G401 (cell line): ENCODE measurements at regions not wholly inside any gene's neighbourhood (a gene's known extent, or its start where the extent isn't known, plus 50 kb on each side); places are given as distances from the start of the nearest gene placed in this dataset.
A peak's percentile ranks its signal among the peaks of the same experiment; 100 is the strongest.

Experiments
- DNase-seq: peaks from one replicate; pipeline ENCODE4 v3.0.0-alpha.2; 2015; ENCODE audit warnings: low spot score
- in situ Hi-C: cut with HindIII; loops from 2 replicates; pipeline ENCODE4 v1.10.0; 2016; ENCODE audit warnings: low sequenced_read_pairs, mixed read lengths

GRCh38 chr2:48127612-48128191, 186.8 kb upstream of the FOXN2 start:
- in situ Hi-C loops, result no loop called here

DNA sequence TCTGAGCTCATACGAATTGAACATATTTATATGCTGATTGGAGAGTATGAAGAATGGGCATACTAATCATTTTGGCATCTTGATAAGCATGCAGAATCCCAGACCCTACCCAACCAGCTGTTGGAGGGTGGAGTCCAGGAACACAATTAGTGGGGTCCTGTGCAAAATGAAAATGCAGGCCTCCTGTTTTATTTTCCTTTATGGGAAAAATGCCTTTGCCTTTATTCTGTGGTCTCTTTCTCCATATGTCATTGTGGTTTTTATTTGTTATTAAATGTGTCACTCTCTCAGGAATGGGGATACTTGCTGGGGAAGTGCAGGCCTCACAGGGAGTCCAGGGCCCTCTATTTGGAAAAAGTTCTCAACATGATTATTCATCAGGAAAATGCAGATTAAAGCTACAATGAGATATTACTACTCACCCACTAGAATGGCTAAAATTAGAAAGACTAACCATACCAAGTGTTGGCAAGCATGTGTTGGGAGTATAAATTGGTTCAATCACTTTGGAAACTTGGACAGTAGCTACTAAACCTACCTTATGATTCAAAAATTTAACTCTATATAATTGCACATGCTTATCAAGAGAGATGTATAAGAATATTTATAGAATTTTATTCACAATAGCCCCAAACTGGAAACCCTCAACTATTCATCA, 185.1 kb upstream of the FOXN2 start:
- in situ Hi-C loops, result no loop called here

More at GRCh38 chr2:48127612-48128191, 186.8 kb upstream of the FOXN2 start:
- DNase-seq, result no peak

GRCh38 chr2:48131539-48132270, 182.8 kb upstream of the FOXN2 start:
- in situ Hi-C loops, result no loop called here
- peak; percentile 97 for DNase-seq

More for the DNA sequence above, 185.1 kb upstream of the FOXN2 start:
- DNase-seq, result no peak

DNA sequence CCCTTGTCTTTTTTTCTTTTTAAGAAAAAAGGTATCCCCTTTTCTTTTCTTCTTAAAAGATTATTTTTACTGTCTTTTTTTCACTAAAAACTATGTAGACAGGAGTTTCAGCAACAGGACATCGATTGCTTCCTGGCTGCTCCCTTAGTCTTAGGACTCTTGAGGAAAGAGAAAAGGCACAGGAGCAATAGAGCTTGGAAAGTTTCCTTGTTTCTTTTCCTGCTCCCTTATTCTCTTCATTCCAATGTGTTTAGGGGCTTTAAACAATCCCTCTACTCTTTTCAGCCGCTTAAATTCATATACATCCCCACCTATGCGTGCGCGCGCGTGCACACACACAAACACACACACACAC, 182.2 kb upstream of the FOXN2 start:
- DNase-seq, result no peak
- in situ Hi-C loops, result no loop called here

DNA sequence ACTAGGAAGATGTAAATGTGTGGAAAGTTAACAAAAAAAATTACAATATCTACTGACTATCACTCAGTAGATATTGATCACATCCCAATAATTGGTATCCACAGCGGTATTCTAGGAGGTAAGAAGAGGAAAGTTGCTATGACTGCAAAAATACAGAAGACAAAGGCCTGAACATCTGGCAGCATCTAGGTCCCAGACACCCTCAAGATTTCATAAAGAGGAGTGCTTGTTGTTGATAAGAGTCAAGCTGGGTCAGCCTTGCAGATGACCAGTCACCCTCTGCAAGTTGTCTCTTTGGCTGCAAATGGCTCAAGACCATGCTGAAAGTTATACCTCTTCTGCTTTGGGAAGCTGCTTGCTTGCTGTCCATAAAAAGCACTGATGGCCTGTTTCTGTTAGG, 179.8 kb upstream of the FOXN2 start:
- in situ Hi-C loops, result no loop called here
- no peak for DNase-seq

DNA sequence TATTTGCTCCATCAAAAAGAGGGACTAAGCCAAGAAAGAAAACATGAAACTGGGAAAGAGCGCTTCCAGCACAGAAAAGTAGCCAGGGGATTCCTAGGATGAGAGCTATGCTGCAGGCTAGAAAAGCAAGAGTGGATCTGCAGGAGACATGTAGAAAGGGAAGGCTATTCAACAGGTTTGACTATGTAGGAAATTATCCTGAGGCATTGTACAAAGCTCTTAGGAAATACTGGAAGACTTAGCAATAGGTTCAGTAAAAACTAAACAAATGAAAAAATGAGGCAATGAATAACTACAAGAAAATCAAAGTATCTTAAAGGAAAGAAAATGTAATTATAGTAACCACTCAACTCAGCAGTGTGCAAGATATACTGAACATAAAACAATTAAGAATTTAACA, 178.7 kb upstream of the FOXN2 start:
- DNase-seq, result no peak
- in situ Hi-C loops, result no loop called here

- in situ Hi-C loops, result no loop called here
- DNase-seq, result no peak
Observed at GRCh38 chr2:48137829-48138228, 176.7 kb upstream of the FOXN2 start.

DNA sequence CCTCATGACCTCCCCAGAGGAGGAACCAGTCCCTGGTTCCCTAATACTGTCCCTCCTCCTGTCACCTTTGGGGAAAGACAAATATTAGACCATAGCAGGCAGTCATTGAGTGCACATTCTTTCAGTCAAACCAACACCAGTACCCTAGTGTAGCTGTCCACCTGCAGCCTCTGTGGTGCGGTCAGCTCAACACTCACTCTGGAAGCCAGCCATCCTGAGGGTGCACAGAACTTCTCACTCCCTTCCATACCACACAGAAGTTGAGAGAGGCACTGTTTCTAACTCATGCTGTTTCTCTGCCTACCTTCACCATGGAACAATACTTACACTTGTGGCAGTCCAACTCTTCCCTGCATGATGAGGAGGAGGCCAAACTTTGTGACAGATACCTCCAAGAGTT, 175.6 kb upstream of the FOXN2 start:
- DNase-seq, result no peak
- in situ Hi-C loops, result no loop called here

GRCh38 chr2:48140586-48140985, 173.9 kb upstream of the FOXN2 start:
- in situ Hi-C loops, result no loop called here
- DNase-seq, result no peak

GRCh38 chr2:48144777-48145176, 169.7 kb upstream of the FOXN2 start:
- no peak for DNase-seq
- in situ Hi-C loops, result no loop called here

DNA sequence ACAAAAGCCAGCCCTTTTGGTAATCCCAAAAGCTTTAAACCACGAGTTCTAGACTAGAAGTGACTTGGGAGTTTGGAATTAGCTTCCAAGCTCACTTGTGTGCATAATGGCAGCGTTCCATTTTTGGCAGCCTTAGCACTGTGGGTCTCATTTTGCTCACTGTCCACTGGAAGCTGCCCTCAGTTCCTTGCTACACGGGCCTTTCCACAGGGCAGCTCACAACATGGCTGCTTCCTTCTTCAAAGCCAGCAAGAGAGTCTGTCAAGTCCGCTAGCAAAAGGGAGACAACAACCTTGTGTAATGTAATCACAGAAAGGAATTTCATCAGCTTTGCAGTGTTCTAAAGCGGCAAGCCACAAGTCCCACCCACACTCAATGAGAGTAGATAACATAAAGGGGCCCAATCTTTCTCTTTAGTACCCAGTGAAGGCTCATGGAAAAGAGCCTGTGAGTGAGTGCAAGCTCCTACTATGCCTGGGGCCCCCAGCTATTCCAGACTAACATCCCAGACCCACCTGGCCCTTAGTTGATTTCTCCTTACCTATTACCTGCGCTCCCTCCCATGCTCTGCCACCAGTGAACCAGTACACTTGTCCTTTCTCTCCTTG, 168.5 kb upstream of the FOXN2 start:
- in situ Hi-C loops, result no loop called here
- DNase-seq, result no peak

GRCh38 chr2:48146552-48146951, 167.9 kb upstream of the FOXN2 start:
- DNase-seq, result no peak
- in situ Hi-C loops, result no loop called here

DNA sequence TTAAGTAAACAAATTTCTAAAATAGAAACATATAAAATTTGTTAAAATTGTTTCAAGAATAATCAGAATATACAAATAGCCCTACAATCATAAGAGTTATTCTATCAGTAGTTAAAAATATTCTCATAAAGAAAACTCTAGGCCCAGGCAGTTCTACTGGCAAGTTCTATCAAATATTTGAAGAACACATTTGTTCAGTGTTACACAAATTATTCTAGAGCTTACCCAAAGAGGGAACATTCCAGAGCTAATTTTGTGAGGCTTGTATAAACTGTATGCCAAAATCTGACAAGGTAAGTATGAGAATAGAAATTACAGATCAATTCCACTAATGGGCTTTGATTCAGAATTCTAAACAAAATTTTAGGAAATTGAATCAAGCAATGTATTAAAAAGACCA, 166.8 kb upstream of the FOXN2 start:
- in situ Hi-C loops, result no loop called here
- no peak for DNase-seq

- in situ Hi-C loops, result no loop called here
- DNase-seq, result no peak
Observed at GRCh38 chr2:48148841-48149430, 165.5 kb upstream of the FOXN2 start.

DNA sequence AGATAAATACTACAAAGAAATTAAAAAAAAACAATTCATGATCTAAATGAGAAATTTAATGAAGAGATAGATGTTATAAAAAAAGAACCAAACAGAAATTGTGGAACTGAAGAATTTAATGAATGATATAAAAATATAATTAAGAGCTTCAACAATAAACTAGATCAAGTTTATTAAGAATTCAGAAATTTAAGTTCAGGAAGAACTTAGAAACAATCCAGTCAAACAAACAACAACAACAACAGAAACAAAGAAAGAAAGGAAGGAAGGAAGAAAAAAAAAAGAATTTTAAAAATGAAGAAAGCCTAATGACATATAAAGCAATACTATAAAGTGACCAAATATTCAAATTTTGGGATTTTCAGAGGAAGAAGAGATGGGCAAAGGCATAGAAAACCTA, 157.3 kb upstream of the FOXN2 start:
- in situ Hi-C loops, result no loop called here
- no peak for DNase-seq

- no peak for DNase-seq
- in situ Hi-C loops, result no loop called here
Observed at GRCh38 chr2:48161628-48162027, 152.9 kb upstream of the FOXN2 start.

DNA sequence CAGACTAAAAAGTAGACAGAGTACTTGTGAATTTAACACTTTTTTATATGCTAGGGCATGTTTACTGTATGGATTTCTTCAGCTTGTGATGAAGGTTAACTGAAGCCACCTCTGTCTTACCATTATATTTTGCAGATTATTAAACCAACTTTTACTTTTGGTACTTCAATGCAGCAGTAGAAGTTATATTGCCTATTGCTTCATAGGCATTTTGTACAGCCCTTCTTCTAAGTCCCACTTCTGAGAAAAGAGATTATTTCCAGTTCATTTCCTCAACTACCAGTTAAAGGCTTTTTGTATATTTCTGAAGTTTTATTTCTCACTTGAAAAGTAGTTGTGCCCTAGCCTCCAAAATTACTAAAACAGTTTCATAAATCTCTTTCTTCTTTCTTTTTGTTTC, 151.7 kb upstream of the FOXN2 start:
- no peak for DNase-seq
- in situ Hi-C loops, result no loop called here

GRCh38 chr2:48165070-48165753, 149.3 kb upstream of the FOXN2 start:
- in situ Hi-C loops, result no loop called here
- no peak for DNase-seq

DNA sequence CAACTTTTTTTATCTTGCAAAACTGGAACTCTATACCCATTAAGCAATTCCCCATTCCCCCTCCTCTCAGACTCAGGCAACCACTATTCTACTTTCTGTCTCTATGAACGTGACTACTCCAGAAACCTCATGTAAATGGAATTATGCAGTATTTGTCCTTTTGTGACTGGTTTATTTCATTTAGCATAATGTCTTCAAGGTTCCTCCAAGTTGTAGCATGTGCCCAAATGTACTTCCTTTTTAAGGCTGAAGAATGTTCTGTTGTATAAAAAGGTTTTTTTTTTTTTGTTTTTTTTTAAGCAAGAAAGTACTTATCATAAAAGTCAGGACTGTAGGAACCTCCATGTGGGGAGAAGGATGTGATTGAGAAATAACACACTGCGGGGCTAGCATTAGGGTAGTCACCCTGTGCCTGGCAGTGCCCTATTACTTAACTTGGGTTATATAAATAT, 145.3 kb upstream of the FOXN2 start:
- in situ Hi-C loops, result no loop called here

More for the DNA sequence above, 145.3 kb upstream of the FOXN2 start:
- DNase-seq, result no peak
